ENCODE measurements at regions not wholly inside any gene's neighbourhood (a gene's known extent, or its start where the extent isn't known, plus 50 kb on each side); places are given as distances from the start of the nearest gene placed in this dataset.

DNA sequence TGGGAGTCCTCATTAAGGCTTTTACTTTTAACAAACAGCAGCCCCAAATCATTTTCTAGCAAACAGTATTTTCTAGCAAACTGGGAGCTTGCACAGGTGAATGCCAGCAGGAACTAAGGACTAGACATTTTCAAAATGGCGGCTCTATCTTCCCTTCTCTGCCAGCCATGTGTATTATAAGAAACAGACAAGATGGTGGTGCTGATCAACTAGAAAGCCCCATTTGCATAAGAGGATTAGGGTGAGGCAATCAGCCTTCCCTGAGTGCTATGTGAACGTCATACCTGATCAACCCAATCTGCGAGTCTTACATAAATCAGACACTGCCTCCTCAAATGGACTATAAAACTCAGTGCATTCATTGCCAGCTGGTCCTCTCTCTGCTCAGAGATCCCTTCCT lies 479.6 kb downstream of the IPMK start:
- no peak for DNase-seq (ENCODE audit: low read depth)

DNA sequence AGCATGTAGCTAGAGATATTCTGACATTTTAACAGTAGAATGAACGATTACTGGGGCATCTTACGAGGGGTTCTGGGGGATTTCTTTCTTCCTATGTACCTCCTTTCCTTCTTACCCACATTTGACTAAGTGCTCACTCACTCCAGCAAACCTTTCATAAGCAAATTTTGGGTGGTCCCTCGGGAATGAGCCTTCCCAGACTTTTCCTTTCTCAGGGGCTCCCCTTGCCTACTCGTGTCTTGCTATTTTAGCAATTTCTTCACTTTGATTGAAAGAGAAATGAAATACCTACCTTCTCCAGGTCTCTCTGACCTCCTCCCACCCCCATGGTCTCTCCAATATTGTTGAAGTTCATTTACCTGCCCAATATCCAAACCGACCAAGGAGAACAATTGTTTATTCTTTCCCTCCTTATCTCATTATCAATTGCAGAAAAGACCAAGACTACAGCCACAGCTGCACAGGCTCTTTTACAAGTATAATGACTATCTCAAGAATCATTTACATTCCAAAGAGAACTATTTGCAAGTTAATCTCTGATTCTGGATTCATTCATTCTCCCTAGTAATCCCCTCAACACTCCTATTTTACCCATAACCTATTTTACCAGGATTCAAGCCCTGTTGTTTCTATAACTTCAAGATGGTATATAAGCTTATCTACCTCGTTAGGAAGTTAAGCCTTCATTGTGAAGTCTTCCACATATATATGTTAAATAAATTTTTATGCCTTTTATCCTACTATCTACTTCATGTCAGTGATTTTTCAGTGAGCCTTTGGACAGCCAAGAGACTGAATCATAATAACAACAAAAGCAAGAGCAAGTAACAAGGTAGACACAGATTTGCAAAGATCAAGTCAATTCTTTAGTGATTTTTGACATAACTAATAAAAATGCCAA lies 480.6 kb downstream of the IPMK start:
- DNase-seq (ENCODE audit: low read depth), result no peak

DNA sequence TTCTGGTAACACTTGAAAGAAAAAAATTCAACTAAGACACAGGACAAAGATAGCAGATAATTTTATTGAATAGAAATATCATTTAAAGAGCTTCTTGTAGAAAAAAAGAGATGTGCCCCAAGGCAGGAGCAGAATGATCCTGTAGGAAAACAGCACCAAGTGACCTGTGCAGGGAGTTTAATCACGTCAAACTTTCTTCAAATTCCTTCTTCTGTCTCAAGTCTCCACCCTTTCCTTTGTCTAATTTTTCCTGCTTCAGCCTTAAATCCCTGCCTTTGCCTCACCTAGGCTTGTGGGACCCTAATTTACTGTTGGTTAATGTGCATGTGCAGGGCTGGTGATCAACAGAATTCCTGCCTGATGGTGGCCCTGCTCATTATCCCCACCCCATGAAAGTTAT lies 481.4 kb downstream of the IPMK start:
- no peak for DNase-seq (ENCODE audit: low read depth)

DNA sequence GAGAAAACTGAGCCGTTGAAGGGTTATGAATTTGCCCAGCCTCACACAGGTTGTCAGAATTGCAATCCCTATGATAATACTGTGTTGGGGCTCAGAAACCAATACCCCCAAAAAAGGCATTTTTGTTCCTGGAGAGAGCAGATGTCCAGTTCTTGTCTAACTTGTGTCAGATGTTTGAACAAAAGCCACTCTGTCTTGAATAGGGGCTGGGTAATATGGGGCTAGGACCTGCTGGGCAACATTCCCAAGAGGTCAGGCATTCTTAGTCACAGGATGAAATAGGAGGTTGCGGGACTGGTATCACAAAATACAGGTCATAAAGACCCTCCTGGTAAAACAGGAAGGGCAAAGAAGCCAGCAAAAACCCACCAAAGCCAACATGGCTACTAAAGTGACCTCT lies 482.1 kb downstream of the IPMK start:
- DNase-seq (ENCODE audit: low read depth), result no peak

DNA sequence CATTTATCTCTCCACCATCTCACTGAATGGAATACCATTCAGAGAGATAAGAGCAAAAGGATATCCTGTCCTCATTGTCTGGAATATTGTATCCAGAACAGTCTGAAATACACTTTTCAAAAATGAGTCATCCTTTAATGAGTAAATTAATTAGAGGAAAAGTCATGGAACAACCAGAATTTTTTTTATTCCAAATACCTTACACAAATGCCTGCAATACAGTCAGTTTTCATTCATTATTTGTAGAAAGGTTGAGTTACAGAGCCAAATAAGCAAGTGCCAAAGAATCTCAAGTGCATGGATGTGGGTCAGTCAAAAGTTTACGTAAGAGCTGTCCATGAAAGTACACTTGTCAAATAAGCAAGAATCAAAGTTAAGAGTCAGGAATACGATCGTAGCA lies 482.6 kb downstream of the IPMK start:
- DNase-seq (ENCODE audit: low read depth), result no peak

DNA sequence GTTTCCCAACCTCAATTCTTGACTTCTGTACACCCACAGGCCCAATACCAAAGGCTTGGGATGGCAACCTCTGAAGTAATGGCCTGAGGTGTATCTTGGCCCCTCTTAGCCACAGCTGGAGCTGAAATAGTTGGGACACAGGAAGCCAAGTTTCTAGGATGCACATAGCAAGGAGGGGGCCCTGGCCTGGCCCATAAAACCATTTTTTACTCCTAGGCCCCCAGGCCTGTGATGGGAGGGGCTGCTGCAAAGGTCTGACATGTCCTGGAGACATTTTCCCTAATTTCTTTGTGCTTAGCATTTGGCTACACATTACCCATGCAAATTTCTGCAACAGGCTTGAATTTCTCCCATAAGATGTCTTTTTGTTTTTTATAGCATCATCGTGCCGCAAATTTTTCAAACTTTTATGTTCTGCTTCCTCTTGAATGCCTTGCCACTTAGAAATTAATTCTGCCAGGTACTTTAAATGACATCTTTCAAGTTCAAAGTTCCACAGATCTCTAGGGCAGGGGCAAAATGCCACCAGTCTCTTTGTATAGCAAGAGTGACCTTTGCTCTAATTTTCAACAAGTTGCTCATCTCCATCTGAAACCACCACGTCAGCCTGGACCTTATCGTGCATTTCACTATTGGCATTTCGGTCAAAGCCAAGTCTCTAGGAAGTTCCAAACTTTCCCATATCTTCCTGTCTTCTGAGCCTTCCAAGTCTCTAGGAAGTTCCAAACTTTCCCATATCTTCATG lies 490.8 kb downstream of the IPMK start:
- no peak for DNase-seq (ENCODE audit: low read depth)

DNA sequence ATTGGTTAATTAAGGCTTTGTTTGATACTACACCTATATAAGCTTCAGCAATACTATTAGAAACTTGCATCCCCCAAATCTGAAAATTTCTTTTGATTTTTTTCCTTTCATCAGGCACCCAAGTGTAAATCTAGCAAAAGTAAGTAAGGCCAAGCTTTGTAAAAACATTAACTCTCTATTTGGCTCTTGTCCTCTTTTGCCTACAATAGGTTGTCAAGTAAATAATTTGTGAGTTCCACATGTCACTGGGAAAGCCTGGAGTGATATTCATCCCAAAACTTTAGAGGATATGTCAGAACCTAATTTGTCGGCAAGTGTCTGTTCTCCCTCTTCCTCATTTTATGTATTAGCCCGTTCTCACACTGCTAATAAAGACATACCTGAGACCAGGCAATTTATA lies 492.4 kb downstream of the IPMK start:
- no peak for DNase-seq (ENCODE audit: low read depth)

DNA sequence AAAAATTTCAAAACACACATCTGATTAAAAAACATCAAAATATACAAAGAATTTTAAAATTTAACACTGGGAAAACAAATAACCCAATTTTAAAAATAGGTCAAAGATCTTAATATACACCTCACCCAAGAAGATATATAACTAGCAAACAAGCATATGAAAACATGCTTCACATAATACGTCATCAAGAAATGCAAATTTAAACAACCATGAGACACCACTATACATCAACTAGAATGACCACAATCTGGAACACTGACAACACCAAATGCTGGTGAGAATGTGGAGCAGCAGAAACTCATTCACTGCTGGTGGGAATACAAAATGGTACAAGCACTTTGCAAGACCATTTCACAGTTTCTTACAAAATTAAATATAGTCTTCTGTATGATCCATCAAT lies 498.4 kb downstream of the IPMK start:
- no peak for DNase-seq (ENCODE audit: low read depth)

DNA sequence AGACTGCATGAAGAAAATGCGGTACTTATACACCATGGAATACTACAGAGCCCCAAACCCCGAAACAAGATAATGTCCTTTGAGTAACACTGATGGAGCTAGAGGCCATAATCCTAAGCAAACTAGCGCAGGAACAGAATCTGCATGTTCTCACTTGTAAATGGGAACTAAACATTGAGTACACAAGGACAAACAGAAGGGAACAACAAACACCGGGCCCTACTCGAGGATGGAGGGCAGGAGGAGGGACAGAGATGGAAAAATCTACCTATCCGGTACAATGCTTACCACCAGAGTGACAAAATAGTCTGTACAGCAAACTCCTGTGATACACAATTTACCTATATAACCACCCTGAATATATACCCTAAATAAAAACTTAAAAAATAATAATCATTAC lies 507.9 kb downstream of the IPMK start:
- no peak for DNase-seq (ENCODE audit: low read depth)

DNA sequence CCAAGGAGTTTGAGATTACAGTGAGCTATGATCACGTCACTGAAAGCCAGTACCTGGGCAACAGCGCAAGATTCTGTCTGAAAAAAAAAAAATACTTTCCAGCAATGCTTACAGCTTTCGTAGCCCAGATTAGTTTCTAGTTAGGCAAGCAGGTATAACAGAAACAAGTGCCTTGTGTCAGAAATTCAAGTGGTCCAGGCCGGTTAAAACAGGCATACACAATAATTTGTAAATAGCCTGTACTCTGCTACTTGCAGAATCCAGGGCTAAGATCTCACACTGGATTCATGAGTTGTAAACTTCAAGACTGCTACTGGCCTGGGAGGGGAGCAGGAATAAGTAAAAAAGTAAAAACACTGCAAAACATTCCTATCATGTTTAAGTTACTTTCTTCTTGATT lies 512.9 kb downstream of the IPMK start:
- no peak for DNase-seq (ENCODE audit: low read depth)

DNA sequence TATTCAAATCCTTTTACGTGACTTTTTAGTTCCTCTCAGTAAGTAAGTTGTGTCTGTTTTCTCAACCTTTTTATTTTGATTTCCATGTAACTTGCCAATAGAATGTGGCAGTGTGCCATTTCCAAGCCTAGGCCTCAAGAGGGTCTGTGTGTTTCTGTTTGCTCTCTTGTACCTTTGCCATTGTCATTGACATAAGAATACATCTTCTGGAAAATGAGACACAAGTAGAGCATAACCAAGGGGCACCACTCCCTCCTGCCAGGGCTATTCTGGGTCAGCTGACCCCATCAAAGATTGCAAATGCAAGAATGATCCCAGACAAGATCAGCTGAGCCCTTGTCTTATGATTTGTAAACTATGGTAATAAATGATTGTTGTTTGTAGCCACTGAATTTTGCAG lies 524.0 kb downstream of the IPMK start:
- no peak for DNase-seq (ENCODE audit: low read depth)

DNA sequence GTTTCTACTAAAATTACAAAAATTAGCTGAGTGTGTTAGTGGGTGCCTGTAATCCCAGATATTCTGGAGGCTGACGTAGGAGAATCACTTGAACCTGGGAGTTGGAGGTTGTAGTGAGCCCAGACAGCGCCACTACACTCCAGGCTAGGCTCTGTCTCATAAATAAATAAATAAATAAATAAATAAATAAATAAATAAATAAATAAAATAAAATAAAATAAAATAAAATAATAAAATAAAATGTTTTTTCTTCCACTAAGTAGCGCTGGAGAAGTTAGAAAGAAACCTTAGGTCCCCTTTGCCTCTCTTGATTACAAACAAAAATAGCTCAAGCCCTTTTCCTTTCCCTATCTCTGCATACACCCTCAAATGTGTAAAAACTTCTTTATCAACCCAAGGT lies 525.9 kb downstream of the IPMK start:
- no peak for DNase-seq (ENCODE audit: low read depth)

DNA sequence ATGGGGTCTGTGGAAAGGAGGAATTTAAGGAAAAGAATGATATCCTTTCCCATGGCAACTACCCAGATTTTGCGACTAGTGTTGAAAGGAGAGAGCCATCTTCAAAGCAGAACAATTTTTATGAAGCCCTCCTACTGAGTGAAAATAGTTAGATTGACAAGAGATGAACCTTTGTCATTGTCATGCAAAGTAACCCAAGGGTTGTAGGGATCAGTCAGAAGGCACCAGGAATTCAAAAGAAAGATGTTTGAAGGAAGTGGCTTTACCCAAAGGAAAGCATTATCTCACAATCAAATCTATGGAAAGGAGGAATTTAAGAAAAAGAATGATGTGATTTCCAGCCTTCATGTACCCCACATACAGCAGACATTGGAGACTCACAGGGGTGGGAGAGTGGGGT lies 544.4 kb downstream of the IPMK start:
- DNase-seq (ENCODE audit: low read depth), result no peak

DNA sequence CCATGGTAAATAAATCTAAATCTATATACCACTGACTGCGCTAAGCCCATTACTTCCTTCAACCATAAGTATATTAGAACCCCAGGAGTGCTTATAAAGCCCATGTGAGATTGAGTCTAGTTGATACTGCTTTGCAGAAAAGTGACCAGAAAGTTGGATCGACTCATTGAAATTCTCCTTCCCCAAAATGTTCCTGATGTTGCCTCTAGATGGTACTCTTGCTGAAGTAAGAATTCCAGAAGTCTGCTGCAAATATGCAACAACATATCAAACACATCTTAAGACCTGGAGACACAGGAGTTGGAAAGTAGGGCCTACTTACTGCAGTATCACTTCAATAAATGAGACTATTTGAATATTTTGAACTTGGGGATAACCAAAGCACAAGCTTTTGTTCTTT lies 550.8 kb downstream of the IPMK start:
- no peak for DNase-seq (ENCODE audit: low read depth)

DNA sequence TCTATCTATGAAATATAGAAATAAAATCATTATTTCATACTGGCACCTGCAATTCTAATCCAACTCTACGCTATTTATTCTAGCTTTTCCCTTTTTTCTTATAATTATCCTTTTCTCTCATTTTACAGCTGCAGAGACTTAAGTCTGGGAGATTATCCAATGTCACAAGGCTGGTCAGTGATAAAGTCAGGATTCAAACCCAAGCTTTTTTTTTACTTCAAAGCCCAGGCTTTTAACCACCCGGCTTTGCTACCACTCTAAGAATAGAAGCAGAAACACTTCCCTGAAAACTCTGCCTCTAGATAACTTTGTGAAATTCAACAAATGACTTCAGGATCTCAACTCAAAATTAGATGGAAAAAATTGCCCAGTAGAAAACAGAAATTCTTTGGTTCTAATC lies 552.5 kb downstream of the IPMK start:
- DNase-seq (ENCODE audit: low read depth), result no peak

DNA sequence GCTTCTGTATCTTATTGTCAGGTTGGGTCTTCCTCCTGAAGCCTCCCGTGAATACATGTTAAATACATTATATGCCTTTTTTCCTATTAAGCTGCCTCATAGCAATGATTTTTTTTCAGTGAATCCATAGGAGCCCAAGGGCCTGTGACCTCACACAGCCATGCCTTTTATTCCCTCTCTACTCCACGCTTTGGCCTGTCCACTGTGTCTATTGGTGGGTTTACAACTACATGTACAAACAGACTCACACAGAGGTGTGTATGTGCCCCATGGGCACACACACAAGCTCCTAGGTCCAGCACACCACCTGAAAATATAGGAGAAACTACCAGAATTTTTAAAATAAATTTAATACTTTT lies 560.4 kb downstream of the IPMK start:
- no peak for DNase-seq (ENCODE audit: low read depth)

DNA sequence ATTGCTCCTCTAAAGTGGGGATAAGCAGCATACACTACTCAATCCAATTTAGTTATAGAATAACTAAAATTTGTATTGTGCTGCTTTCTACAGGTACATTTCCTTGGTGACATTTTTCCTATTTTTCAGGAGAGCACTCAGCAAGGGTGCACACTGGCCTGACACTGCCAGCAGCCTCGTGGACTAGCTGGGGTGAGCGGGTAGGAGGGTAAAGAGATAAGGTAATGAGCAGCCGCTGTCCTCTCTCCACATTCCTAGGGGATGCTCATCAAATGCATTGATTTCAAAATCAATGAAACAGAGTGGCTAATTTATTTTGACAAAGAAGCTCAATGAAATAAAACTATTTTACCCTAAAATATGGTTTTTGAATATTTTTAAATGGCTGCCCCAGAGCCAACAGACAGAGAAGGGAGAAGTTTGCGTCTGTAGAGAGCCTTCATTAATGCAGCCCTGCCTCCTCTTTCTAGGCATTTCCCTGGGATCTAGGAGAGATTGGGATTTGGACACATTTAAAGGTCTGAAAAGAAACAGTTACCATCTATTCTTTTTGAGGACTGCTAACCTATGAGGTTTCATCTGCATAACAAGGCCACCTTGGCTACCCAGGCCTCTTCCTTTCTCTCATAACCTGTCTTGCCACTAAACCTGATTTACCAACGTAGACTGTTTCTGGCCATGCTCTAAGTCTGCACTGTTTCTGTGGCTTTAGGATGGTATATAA lies 561.0 kb downstream of the IPMK start:
- no peak for DNase-seq (ENCODE audit: low read depth)

DNA sequence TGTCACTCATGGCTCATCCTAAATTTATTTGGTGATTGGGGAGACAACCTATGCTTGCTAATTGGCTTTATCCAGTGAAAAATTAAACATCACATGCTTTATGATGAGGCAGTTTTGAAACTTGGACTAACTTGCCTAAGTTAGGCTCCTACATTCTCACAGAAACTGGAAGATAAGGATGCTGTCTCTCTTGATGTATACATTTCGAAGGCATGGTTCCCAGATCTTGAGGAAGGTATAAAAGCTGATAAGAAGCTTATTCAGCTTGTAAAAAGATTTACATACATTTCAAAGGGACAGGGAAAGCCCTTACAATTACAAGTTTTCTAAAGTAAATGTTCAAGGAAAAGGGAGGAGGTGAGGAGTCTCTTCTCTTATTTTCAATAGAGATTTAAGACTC lies 561.7 kb downstream of the IPMK start:
- DNase-seq (ENCODE audit: low read depth), result no peak

DNA sequence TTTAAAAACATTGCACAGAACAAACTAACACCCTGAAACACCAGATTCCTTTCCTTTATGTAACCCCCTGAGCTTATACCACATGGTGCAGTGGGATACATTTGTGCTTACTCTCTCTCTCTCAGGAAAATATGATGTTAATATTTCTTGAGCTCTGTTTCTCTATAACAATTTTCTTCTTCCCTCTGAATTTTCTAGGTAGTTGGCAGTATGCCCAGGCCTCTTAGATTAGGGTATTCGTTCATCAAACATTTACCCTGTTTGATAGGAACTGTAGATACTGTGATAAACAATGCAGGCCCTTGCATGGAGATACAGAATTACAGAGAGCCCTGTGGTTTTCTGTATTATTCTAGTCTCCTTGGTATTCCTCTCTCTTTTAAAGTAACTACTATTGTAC lies 567.8 kb downstream of the IPMK start:
- DNase-seq (ENCODE audit: low read depth), result no peak

DNA sequence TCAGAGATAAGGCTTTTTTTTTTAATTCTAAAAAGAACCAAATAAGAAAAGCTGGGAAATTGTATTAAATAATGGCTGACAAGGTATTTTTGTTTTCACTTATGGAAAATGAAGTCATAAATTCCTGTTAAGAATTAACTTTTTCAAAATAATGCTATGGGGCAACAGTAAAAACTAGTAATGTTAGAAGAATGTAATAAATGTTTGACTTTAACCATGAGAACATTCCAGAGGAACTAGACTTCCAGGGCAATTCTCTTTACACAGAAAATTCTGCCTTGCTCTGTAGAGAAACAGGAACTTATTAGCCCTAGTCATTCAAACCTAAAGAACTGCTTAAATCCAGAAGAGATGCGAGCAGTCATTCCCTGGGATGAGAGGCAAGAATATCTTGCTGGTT lies 571.1 kb downstream of the IPMK start:
- no peak for DNase-seq (ENCODE audit: low read depth)

DNA sequence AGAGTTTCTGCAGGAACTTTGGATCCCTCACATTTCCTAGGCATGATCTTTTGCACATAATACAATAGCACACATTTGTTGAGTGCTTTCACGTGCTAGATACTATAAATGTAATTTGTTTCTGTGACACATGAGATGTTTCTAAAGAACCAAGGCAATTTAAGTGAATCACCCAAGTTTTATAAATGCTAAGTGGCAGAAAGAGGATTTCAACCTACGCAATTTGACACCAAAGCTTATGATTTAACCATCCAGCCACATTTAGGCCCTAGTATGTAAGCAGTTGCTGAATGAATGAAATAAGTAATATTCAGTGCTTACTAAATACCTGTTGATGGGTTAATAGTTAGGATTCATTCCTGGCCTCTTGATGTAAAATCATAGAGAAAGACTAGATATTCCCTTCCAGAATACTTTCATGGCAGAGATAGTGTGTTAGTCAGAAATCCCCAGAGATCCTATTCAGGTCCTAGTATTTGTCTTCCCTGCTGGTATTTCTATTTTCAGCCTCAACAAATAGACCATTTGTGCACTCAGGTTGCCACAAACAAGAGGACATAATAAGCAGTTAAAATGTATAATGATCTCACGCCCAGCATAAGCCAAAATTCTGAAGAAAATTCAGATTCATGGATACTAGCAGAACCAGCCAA lies 572.6 kb downstream of the IPMK start:
- DNase-seq (ENCODE audit: low read depth), result no peak

DNA sequence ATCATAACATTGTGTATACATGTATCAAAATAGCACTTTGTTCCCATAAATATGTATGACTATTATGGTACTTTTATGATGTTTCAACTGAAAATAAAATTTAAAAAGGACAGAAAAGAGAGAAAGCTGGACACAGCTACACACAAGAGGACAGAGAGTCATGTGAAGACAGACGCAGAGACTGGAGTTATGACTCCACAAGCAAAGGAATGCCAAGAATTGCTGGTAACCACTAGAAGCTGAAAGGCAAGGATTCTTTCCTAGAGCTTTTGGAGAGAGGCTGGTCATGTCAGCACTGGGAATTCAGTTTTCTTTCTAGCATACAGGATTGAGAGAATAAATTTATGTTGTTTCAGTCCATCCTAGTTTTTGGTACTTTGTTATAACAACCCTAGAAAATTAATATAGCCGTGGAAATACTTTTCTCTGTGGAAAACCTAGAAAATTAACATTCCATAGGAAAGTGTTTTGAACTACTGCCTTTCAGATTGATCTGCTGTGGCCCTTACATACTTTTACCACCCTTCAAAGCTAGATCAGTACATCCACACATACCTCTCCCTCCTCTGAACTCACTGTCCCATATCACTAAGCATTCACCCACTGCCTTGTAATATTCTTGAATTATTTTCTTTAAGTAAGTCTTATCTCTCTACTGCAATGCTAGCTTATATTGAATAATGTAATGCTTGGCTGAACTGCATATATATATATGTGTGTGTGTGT lies 575.3 kb downstream of the IPMK start:
- DNase-seq (ENCODE audit: low read depth), result no peak
